ENCODE measurements at regions not wholly inside any gene's neighbourhood (a gene's known extent, or its start where the extent isn't known, plus 50 kb on each side); places are given as distances from the start of the nearest gene placed in this dataset.

GRCh38 chr10:85433248-85433647 lies 933.3 kb downstream of the GRID1 start:
- TF ChIP-seq CTCF (IDR thresholded peaks at IDR 0.05) (no peak), ZFX (IDR thresholded peaks at IDR 0.05; ENCODE audit: borderline replicate concordance) (no peak)

Data from 22Rv1 (cell line).